Suprapubic skin (tissue), 4 donors: ENCODE measurements at regions not wholly inside any gene's neighbourhood (a gene's known extent, or its start where the extent isn't known, plus 50 kb on each side); places are given as distances from the start of the nearest gene placed in this dataset.

Experiments
- DNase-seq, 2 donors: peaks; one replicate each; pipeline ENCODE4 v3.0.0-alpha.2; 2019; ENCODE audit warnings: low spot score in 2 of 2
- H3K27ac ChIP-seq: fragments of 200-600 bp; sonication (generic); one replicate; pipeline ENCODE4 v1.5.1; 2019
- H3K27me3 ChIP-seq: fragments of 200-600 bp; sonication (generic); one replicate; pipeline ENCODE4 v1.5.1; 2019
- H3K36me3 ChIP-seq: fragments of 200-600 bp; sonication (generic); one replicate; pipeline ENCODE4 v1.5.1; 2019
- H3K4me1 ChIP-seq: fragments of 200-600 bp; sonication (generic); one replicate; pipeline ENCODE4 v1.5.1; 2019
- H3K4me3 ChIP-seq: fragments of 200-600 bp; sonication (generic); one replicate; pipeline ENCODE4 v1.5.1; 2019; ENCODE audit warnings: mild to moderate bottlenecking
- H3K9me3 ChIP-seq: fragments of 200-600 bp; sonication (generic); one replicate; pipeline ENCODE4 v1.5.1; 2019
- EP300 ChIP-seq: sonication (generic); formaldehyde crosslinking; IDR thresholded peaks from one replicate; pipeline ENCODE4 v1.6.1; 2017; ENCODE audit warnings: antibody characterized with exemption
- POLR2A ChIP-seq, 2 donors: fragments of 450-650 bp; IDR thresholded peaks; one replicate each; pipeline ENCODE4 v1.6.1; 2017; ENCODE audit warnings: antibody characterized with exemption in 2 of 2, mild to moderate bottlenecking in 2 of 2, moderate library complexity in 2 of 2
- POLR2AphosphoS5 ChIP-seq, 3 donors: sonication (generic); formaldehyde crosslinking; IDR thresholded peaks; one replicate each; pipeline ENCODE4 v1.6.1; 2017; ENCODE audit warnings: antibody characterized with exemption in 3 of 3
- WGBS: methylation state at CpG from one replicate; pipeline ENCODE4 v1.1.5; 2018; 5-methylcytosine and 5-hydroxymethylcytosine counted together
- TF ChIP-seq, protein P1 (sequence below), 2 donors: fragments of 200-600 bp in 1 of 2; fragments of 450-650 bp in 1 of 2; sonication (generic) in 1 of 2; IDR thresholded peaks; one replicate each; pipeline ENCODE4 v1.5.1; 2016 to 2019; ENCODE audit warnings: antibody characterized with exemption in 2 of 2, mild to moderate bottlenecking in 1 of 2, moderate library complexity in 1 of 2

DNA sequence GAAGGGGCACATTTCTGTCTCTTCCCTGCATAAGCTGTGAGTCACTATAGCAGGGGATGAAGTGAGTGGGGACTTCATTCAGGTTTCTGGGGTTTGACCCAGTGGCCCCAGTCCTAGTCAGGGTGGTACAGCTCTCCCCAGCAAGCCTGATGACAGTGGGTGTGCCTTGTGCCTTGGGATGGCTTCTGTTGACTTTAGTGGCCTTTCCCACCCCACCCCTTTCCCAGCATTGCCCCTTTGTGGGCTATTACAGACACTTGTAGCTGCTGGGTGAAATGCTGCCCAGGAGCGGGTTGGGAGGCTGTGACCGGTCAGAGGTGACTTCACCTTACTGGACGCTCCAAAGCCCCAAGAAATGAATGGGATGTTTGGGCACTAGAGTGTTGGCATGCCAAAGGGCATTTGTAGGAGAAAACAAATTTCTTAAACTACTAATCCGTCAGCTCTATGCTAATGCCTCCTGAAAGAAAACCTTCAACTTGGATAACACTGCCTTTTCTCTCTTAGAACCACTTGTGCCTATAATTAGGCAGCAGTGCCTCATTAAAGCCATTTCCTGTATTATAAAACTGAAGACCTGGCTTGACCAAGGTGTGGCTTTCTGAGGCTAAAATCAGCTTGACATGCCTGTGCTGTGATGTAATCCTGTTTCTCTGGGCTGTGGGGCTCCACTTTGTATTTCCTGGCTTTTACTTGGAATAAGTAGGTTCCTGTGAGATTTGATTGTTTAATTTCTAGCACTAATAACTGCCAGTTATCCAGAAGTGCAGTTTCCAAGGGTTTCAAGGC, 119.0 kb upstream of the SLC25A48 start:
- 83% methylated on average over 4 of the region's 4 CpGs for WGBS
- TF ChIP-seq EP300 = no peak
- TF ChIP-seq POLR2AphosphoS5 (IDR thresholded peaks at IDR 0.05) = no peak
- TF ChIP-seq, protein P1, sequence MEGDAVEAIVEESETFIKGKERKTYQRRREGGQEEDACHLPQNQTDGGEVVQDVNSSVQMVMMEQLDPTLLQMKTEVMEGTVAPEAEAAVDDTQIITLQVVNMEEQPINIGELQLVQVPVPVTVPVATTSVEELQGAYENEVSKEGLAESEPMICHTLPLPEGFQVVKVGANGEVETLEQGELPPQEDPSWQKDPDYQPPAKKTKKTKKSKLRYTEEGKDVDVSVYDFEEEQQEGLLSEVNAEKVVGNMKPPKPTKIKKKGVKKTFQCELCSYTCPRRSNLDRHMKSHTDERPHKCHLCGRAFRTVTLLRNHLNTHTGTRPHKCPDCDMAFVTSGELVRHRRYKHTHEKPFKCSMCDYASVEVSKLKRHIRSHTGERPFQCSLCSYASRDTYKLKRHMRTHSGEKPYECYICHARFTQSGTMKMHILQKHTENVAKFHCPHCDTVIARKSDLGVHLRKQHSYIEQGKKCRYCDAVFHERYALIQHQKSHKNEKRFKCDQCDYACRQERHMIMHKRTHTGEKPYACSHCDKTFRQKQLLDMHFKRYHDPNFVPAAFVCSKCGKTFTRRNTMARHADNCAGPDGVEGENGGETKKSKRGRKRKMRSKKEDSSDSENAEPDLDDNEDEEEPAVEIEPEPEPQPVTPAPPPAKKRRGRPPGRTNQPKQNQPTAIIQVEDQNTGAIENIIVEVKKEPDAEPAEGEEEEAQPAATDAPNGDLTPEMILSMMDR (IDR thresholded peaks at IDR 0.05) = no peak
- TF ChIP-seq POLR2A (IDR thresholded peaks at IDR 0.05) = no peak
- Histone ChIP-seq H3K4me1 (peaks cover 16% of the 10 kb centered on the region), H3K4me3 (no peak overlapping the region), H3K36me3 (no peaks in the 10 kb centered on the region), H3K27ac (no peak overlapping the region), H3K9me3 (no peaks in the 10 kb centered on the region), H3K27me3 (no peaks in the 10 kb centered on the region)
- DNase-seq = peak in 1 of 2 donors; percentile 37

DNA sequence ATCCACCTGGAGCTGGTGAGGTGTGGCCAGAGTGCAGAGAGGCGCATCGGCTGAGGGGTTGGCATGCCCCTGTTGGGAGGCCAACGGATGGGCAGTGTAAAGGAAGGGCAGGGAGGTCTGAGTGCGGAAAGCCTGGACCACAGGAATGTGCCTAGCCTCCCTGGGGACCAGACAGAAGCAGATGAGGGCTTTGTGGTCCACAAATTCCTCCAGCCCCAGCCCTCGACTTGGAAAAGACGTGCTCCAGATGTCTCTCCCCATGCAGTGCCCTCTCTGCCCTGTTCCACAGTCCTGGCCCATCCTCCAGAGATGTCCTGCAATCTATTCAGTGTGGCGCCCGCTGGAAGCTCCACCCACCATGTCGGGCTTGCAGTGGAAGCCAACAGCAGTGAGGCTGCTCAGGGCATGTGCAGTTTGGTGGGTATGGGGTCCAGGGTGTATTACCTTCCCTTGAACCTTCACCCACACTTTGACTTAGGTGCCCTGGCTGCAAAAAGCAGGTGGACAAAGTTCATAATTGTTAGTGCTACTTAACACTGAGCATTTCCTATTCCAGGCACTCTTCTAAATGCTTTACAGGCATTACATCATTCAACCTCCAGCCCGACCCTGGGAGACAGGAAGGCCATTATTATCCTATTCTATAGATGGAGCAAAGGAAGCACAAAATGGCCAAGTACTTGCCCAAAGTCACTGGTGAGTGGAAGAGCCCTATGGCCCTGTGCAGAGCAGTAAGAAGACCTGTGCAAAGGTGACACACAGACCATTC, 120.2 kb upstream of the SLC25A48 start:
- no peak for TF ChIP-seq POLR2A (IDR thresholded peaks at IDR 0.05)
- no peak for TF ChIP-seq EP300
- TF ChIP-seq POLR2AphosphoS5 (IDR thresholded peaks at IDR 0.05) = no peak
- TF ChIP-seq, protein P1 (IDR thresholded peaks at IDR 0.05) = no peak
- Histone ChIP-seq H3K4me1 (peaks cover 28% of the 10 kb centered on the region), H3K27me3 (no peaks in the 10 kb centered on the region), H3K36me3 (no peaks in the 10 kb centered on the region), H3K4me3 (no peak overlapping the region), H3K27ac (no peak overlapping the region), H3K9me3 (no peaks in the 10 kb centered on the region)
- peak; percentile 59 to 77 for DNase-seq
- 67% methylated on average over 10 of the region's 10 CpGs for WGBS

DNA sequence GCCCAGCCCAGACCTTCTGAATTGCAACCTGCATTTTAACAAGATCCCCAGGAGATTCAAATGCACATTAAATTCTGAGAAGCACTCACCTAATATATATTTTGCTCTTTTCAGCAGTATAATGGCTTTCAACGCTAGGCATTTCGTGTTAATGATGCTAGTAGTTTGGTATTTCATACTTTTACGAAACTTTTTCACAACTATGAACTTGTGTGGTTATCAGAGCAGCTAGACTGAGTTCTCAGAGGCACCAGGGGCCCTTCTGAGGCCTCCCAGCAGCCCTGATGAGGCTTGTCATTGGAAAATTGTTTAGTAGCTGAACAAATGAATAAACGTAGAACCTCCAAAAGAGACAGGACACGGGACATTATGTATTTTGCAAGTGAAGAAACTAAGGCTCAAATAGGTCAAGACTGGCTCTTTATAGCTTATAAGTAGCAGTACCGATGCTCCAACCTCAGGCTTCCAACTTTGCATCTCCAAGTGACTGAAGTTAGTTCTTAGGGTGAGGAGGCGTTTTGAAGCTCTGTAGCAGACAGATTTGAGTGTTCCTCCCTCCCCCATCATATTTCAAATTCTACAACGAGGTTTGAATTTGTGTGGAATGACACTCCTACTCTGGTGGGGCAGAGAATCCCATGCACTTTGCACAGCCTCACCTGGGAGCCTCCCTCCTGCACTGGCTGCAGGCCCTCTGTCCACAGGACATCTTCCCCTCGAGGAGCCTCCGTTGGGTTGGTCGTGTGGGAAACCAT, 121.1 kb upstream of the SLC25A48 start:
- H3K4me3 ChIP-seq = no peak overlapping the region
- no peak overlapping the region for H3K27ac ChIP-seq
- H3K4me1 ChIP-seq = peaks cover 37% of the 10 kb centered on the region
- DNase-seq = peak; percentile 0 to 32
- H3K36me3 ChIP-seq = no peaks in the 10 kb centered on the region
- H3K27me3 ChIP-seq = no peaks in the 10 kb centered on the region
- 80% methylated on average over 11 of the region's 11 CpGs for WGBS
- no peaks in the 10 kb centered on the region for H3K9me3 ChIP-seq
- TF ChIP-seq POLR2A (IDR thresholded peaks at IDR 0.05) (no peak), POLR2AphosphoS5 (IDR thresholded peaks at IDR 0.05) (no peak)

DNA sequence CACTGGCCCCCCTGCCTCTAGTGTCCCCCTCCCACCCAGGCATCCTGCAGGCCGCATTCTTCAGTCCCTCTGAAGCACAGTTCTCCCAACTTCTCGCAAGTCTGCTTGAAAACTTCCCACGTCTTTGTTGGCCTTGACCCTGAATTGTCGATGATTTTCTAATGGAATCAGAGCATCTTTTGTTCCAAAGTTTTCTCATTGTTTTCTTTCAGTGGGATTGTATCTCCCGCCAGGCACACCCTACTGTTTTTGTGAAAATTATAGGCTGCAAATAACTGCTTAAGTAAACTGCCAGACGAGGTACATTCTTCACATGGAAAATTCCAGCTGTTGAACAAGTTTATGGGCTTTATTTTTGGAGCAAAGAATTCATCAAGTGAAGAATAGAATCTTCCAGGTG, 122.6 kb upstream of the SLC25A48 start:
- WGBS = 43% methylated on average over 6 of the region's 6 CpGs
- H3K4me1 ChIP-seq = peaks cover 46% of the 10 kb centered on the region
- peak; percentile 2 to 37 for DNase-seq
- no peak overlapping the region for H3K27ac ChIP-seq
- H3K4me3 ChIP-seq = no peak overlapping the region
- H3K9me3 ChIP-seq = no peaks in the 10 kb centered on the region
- TF ChIP-seq POLR2A (IDR thresholded peaks at IDR 0.05) = no peak
- TF ChIP-seq POLR2AphosphoS5 (IDR thresholded peaks at IDR 0.05) = no peak
- TF ChIP-seq, protein P1 (IDR thresholded peaks at IDR 0.05) = no peak
- TF ChIP-seq EP300 = no peak
- no peaks in the 10 kb centered on the region for H3K27me3 ChIP-seq
- H3K36me3 ChIP-seq = no peaks in the 10 kb centered on the region

DNA sequence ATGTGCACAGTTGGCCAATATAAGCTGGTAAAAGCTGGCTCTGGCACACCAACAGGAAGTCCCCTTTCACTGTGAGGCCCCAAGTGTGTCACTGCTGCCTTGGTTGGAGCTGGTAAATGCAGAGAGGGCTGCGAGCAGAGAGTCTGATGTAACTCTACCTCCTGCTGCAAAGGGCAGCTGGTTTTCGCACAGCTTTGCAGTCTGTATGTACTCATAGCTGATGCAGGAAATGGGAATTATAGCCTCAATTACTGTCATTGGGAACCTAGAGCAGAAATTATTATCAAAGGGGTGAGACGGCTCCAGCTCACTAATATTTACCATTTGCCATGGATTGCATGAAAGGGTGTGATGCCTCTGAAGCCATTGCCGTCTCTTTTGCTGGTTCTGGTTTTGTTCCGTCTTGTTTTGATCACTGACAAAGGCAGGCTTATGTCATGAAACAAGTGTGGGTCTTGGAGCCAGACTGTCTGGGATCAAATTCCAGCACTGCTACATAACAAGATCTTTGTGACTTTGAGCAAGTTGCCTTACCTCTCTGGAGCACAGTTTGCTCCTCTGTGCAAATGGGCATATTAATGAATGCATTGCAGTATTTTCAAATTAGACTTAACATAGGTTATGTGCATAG, 124.3 kb upstream of the SLC25A48 start:
- Histone ChIP-seq H3K9me3 (no peaks in the 10 kb centered on the region), H3K36me3 (no peaks in the 10 kb centered on the region), H3K27me3 (no peaks in the 10 kb centered on the region), H3K4me1 (peaks cover 55% of the 10 kb centered on the region), H3K27ac (peak overlapping the region; percentile 24), H3K4me3 (no peak overlapping the region)
- TF ChIP-seq POLR2AphosphoS5 (IDR thresholded peaks at IDR 0.05) (no peak), EP300 (no peak)
- TF ChIP-seq, protein P1 (IDR thresholded peaks at IDR 0.05) = no peak
- 21% methylated on average over 3 of the region's 5 CpGs for WGBS
- peak; percentile 22 to 54 for DNase-seq
